GM21423 (cell line): ENCODE measurements at regions not wholly inside any gene's neighbourhood (a gene's known extent, or its start where the extent isn't known, plus 50 kb on each side); places are given as distances from the start of the nearest gene placed in this dataset.

ENCODE experiments used
- ATAC-seq: cut with Tn5 transposase; IDR thresholded peaks from one replicate; pipeline ENCODE4 v1.9.1; 2021; ENCODE audit warnings: mild to moderate bottlenecking, moderate library complexity; ENCODE audit not compliant: unreplicated experiment

DNA sequence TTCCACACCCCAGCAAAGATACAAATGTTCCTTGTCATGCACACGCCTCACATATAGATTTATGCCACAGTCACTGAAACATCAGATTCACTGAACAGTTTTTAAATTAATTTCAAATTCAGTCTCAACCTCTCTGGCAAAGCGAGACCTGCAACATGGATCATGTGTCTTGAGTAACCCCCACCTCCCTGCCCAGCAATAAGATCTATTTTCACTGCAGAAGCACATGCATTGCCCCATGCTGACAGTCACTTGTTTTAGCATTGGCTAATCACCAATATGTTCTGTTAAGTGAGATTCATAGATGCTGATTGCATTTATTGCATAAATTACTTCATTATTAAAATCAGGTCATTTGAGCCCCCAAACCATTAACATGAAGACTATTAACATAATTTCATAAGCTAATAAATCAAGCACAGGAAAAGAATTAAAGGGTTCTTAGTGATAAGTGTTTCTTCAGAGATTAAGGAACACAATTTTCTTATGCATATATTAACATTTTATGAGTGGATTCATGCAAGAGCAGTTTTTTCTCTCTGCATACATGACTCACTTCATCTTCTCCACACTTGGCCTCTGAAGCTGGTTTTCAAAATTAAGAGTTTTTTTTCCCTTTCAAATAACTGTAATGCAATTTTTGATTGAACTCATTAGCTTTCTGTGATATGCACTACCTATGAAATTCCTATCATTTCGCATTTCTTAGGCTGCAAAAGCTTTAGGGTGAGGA lies 173.2 kb upstream of the SOX4 start:
- ATAC-seq: no peak

DNA sequence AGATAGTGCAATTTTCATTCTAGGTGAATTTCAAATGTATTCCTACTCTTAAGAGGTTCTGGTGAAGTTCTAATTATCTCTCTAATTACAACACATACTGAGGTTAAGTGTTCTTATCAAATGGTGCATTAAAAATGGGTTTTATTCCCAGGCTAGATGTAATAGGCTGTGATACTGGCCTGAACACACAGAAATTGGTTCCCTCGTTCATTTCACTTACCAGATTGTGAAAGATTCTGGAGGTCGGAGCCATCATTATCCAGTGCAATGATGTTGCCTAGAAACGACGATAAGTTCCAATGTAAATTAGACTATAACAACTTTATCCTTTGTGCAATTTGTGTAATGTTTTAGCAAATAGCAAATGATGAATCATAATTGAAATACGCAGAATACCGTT lies 172.6 kb upstream of the SOX4 start:
- no peak for ATAC-seq

DNA sequence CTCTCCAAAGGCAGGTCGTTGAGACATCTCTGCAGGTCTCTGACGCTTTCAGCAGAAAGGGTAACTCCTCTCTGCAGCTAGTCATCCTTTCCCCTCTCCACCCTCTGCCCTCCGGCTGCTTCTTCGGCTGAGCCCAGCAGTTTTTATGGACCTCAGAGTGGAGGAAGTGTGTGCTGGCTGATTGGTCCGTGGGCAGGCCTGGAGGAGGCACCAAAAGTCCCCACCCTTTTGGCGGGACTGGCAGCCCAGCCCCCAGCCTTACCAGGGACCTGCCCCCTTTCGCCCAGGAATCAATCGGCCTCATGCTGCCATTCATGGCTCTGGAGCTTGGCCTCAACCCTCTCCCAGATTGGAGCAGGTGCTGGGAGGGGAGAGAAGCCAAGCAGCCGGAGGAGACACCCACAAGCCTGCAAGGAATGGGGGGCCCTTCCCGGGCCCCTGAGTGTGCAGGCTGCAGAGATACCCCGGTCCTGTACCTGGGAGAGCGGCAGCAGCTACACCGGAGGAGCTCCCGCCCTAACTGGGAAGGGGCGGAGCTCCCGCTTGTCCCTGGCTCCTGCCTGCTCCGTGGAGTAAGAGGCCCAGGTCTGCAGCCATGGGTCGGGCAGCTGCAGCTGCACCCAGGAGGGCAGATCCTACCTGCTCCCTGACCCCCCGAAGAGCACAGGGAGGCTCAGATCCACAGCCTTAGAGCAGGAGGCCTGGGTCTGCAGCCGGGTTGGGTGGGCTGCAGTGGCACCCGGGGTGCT lies 170.3 kb upstream of the SOX4 start:
- ATAC-seq: no peak

DNA sequence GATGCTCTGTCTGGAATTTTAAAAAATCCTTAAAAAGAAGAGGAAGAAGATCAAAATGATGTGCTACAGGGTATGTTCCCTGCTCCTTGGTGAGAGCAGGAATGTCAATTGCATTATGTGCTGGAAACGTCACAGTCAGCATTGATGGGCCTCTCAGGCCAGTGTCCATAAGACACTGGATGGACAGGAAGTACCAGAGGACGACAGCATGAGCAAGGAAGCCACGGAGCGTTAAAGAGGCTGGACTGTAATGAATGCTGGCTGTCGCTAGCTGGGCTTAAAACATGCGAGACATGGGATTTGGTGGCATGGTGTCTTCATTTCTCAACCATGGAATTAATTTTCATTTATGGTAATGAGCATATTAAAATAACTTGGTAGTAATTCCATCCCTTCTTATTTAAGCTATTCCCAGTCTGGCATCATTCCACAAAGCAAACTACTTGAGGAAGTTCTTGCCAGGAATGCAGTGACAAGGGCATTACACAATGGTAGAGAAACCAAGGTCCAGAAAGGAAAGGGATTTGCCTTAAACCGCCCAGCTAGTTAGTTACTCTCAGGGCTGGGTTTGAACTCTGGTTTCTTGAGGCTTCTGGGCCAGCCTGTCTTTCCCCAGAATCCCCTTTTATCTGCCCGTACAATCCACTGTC lies 166.6 kb upstream of the SOX4 start:
- no peak for ATAC-seq

DNA sequence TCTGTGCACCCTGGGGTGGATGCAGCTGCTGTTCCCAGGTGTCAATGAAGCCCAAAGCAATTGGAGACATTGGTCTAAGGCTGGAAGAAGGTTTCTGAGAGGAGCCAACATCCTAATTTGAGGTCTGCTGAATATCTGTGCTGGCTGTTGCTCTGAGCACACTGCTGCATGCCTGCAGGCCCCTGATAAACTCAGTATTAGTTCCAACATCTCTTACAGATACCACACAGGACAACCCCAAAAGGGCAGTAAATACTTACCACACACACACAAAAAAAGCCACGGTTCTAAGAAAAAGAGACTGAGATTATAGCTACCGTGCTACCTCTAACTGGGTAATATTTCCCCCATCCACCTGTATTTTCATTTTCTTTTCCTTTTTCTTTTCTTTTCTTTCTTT lies 164.3 kb upstream of the SOX4 start:
- no peak for ATAC-seq

DNA sequence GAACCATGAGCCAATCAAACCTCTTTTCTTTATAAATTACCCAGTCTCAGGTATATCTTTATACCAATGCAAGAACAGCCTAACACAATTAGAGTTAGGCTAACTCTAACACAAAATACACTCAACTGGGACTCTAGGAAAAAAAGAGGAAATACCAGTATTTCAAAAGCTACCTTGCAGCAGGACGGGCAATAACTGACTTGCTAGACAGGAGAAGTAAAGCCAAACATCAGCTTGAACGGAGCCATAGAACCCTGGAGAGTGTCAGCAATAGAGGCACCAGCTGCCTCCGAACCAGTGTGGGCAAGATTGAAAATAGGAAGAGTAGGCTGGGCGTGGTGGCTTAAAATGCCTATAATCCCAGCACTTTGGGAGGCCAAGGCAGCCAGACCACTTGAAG lies 162.0 kb upstream of the SOX4 start:
- no peak for ATAC-seq

DNA sequence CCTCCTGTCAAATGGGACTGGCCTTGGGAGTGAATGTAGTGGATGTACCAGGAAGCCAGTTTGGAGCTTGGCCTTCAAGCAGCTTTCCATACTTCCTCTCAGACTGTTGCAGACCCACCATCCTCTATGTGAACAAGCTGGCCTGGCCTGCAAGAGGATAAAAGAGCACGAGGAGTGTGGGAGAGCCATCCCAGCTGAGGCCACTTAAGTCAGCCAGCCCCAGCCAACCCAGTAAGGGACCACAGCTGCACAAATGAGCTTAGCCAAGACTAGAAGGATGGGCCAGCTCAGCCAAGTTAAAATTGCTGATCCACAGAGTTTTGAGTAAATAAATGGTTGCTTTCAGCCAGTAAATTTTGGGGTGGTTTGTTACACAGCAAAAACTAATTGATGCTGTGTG lies 156.9 kb upstream of the SOX4 start:
- ATAC-seq: no peak

DNA sequence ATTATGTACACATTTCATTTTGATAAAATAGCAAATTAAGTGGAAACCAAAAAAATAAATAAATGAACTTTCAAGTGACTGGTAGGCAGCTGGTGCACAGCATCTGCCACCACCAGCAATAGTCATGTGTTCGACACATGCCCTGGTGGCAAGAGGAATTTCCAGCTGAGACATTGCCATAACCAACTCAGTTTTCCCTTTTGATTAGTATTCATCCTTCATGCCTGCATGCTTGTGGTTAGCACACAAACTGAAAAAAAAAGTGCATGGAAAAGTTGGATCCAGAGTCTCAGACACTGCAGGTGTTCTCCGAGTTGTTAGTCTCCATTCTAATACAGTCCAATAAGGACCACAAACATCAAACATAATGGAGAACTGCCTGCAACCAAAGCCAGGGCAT lies 156.0 kb upstream of the SOX4 start:
- ATAC-seq: no peak

DNA sequence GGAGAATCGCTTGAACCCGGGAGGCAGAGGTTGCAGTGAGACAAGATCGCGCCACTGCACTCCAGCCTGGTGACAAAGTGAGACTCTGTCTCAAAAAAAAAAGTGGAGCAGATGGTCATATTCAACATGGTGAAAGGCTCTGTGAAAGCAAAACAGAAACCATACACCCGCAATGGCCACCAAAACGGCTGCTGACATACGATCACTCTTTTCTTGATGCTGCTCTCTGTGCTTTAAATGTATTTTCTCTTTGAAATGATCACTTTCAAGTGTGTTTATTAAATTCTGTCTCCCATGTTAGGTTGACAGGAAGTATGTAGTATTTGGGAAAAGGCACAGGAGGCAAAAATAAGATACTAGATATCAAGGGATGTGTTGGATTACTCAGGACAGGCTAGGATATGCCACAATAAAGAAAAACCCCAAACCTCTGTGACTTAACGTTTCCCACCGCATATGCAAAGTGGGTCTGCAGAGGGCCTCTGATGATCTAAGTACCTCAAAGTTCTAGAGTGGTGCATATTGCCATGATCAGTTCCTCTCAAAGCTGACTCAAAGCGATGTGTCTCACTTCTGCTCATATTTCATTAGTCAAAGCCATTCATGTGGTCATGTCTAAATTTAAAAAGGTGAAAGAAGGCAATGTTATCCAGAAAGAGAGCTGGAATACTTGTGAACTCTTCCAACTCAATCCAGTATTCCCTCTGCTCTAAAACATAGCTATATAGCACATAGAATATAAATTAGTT lies 155.1 kb upstream of the SOX4 start:
- peak; percentile 97 for ATAC-seq

DNA sequence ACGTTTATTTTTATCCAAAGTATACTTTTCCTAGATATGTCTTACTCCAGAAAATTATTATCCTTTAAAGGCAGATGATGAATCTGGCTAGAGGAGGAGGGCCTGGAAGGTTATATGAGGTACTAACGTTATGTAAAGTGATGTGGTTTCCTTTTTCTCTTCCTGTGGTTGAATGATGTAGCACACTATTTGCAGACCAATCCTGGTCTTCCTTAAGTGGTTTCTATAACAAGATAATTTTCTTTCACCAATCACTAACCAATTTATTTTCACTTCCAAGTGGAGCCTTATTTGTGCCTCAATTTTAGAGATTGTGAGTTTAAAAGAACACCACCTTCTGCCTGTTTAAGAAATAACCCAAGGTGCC lies 154.6 kb upstream of the SOX4 start:
- peak; percentile 52 for ATAC-seq

DNA sequence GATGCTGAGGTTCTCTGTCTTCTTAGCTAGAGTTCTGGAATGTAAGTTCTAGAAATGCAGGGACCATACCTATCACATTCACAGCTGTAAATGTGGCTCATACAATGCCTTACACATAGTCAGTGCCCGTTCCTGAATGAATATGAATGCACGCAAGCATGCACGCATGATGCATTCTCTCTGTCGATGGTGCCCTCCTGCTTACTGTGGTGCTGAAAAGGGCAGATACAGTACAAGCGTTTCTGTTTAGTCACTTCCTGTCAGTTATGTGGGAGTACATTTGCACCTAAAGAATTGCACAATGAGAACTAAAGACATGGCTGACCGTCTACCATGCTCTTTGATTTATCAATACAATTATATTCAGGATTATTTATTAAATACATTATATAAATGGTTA lies 152.2 kb upstream of the SOX4 start:
- ATAC-seq: no peak

DNA sequence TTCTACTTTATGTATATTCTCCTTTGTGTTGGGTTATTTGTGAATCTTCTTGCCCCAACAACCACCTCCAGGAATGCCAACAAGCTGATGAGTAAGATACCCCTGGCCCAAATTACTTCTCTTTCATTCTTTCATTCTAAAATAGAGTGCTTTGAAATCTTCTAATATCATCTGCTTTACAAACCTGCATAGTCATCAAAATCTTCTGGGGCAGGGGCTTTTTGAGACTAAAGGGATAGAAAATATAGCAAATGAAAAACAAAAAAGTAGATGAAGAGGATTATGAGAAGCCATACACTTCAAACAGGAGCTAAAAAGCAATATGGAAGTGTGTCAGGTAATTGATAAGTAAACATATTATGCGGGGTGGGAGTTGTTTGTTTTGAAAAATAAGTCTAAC lies 150.7 kb upstream of the SOX4 start:
- no peak for ATAC-seq

DNA sequence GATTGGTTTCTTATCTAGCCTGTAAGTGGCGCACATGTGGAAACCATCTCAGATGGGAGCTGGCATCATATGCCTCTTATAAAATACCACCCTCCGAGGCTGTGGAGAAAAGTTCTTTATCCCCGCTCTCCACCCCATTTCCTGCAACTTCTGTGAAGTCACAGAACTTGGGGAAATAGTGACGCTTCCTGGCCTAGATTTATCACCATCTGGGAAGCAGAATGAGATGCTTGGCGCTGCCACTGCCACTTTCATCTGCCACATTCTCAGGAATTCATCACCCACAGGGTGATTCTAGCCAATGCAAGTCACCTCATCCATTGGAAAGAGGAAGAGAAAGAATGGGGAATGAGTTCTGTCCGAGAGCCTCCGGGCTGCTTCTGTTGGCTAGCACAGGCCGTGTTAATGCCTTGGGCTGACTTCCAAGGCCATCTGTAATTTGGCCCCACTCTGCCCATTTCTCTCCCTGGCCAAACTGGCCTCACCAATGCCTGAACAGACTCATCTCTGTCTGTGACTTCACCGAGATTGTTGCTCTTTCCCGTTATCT lies 148.8 kb upstream of the SOX4 start:
- no peak for ATAC-seq

DNA sequence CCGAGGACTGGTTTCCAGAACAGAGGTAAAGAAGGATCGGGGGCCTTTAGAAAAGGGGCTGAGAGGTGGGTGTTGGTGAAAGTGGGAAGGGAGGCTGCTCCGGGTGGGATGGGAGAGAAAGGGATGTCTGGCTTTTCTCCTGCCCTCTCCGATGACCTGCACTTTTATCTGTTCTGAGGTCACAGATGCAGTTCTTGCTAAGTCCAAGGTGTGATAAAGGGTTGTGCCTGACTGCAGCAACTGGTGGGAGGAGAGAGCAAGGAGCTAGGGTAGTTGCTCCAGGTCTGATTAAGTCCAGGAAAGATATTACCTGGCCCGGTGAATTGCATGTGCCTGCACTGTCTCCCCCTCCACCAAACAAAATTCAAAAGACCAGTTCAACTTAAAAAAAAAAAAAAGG lies 145.6 kb upstream of the SOX4 start:
- no peak for ATAC-seq

DNA sequence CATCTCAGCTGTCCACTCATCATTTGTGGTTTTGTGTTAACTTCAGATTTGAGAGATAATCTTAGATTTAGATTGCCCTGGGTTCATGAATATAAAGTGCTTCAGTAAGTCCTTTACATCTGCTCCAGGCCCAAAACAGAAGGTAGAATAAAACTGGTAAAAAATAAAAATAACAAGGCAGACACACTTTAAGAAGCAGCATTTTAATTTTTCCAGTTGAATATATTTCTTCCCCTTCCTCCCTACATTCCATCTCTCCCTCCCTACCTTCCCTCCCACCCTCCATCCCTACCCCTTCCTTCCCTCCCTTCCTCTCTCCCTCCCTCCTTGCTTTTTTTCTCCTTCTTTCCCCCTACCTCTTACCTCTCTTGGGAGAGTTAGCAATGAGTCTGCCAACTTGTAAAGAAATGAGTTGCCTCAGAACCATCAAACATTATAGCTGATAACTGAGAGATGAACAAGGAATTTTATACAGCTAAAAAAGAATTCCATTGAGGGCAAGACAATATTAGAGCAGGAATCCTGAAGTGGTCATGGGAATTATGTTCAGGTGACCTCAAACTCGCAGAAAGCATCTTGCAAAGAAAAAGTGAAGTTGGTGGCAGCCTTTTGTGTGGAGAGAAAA lies 145.0 kb upstream of the SOX4 start:
- no peak for ATAC-seq

DNA sequence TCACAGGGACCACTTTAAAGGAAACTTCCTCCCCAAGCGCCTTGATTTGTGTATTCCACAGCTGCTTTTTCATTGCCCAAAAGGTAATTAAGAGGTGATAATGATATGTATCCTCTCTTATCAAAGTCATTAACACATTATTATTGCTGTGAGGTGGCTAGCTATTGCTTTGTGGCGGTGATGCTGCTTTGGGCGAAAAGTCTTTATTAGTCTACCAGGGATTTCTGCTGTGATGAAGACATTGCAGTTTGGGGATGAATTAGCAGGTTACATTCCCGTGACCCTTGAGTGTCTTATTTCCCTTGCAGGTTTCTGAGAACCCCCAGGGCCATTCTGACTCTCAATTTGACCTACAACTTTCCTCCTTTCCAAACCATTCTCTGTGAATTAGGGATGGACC lies 143.4 kb upstream of the SOX4 start:
- no peak for ATAC-seq

DNA sequence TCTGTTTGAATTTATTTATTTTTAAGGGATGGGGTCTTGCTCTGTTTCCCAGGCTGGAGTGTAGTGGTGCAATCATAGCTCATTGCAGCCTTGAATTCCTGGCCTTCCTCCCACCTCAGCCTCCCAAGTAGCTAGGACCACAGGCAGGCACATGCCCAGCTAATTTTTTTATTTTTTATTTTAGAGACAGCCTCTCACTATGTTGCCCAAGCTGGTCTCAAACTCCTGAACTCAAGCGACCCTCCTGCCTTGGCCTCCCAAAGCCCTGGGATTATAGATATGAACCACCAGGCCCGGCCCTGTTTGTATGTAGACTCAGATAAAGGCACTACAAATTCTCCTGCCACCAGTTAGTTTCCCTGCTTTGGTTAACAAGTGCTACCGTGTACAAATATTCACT lies 142.9 kb upstream of the SOX4 start:
- ATAC-seq: no peak

DNA sequence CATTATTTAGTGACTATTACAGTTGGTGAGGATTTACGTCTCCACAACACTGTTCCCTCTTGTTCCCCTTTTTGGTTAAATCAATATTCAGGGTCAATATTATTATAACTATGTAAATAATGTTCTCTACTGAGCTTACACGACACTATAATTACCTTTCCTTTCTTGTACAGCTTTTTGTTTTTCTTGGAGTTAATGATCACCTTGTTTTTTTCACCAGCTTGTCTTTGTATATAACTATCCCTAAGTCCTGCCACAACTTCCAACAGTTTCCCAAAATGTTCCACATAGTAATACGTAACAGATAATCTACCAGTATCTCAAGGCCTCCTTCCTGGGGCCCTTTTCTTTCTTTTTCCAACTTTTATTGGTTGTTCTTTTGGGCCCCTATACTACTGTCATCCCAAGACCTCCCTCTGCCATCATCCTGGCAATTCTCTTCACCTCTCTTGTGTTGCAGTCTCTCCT lies 142.0 kb upstream of the SOX4 start:
- ATAC-seq: no peak

DNA sequence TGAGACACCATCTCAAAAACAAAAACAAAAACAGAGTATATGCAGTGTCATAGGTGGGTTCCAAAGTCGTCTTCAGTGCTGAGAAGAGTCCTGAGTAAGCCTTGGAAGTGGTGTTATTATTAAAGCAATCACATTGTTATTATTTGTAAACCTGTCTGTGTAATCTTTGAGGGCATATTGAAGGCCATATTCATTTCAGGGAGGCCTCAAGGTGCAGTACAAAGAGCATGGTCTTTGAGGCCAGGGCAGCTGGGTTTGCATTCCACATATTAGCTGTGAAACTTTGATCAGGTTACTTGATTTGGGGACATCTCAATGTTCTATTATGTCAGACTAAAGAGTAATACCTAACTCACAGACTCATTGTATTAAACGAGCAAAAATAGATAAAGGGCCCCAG lies 139.3 kb upstream of the SOX4 start:
- no peak for ATAC-seq

DNA sequence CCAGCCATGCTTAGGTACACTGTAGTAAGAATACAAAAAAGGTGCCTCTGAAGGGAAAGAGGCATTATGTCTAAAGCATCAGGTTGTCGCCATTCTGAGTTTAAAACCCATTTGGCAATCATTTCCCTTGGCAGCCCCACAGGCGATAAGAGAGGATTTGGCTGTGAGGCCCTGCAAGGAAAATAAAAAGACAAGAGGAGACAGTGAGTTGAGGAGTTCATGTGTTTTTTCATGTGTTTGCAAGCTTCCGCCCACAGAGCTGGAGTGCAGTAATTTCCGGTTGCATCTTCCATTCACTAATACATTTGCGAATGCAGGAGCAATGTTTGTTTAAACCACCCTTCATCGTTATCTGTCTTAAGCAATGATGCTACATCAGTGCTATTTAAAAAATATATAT lies 138.5 kb upstream of the SOX4 start:
- no peak for ATAC-seq

DNA sequence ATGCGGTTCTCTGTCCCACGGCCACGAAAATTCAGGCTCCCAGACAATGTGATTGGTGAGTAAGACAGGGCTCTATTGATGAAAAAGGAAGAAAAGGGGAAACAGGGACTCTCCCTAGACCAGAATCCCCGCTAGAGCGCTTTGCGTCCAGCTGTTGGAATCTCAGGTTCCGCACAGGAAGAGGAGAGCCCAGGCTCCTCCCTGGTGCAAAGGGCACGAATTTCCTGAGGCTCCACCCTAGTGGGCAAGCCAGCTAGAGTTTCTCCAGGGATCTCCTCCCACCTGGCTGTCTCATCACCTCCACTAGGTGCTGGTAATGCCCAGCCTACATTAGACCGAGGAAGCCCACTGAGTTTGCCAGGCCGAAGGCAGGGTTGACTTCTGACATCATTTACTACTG lies 135.9 kb upstream of the SOX4 start:
- ATAC-seq: no peak
